MM.1S (cell line): ENCODE measurements at regions not wholly inside any gene's neighbourhood (a gene's known extent, or its start where the extent isn't known, plus 50 kb on each side); places are given as distances from the start of the nearest gene placed in this dataset.

Source experiments
- DNase-seq: peaks from one replicate; pipeline ENCODE4 v3.0.0-alpha.2; 2015
- H2AFZ ChIP-seq: fragments of 300-600 bp; sonication (generic); 2 replicates; pipeline ENCODE4 v1.6.0; 2016; ENCODE audit warnings: antibody characterized with exemption, low read length
- H3F3A ChIP-seq: fragments of 300-600 bp; sonication (generic); 2 replicates; pipeline ENCODE4 v1.6.1; 2016; ENCODE audit warnings: mild to moderate bottlenecking, antibody characterized with exemption, low read length, moderate library complexity, mixed read lengths; ENCODE audit not compliant: insufficient read depth
- H3K27ac ChIP-seq: fragments of 300-600 bp; sonication (generic); 2 replicates; pipeline ENCODE4 v1.5.1; 2016; ENCODE audit warnings: mild to moderate bottlenecking, low read length
- H3K27me3 ChIP-seq: fragments of 300-600 bp; sonication (generic); replicated peaks from 2 replicates; pipeline ENCODE4 v1.6.0; 2016; ENCODE audit warnings: low read length; ENCODE audit not compliant: insufficient read depth
- H3K36me3 ChIP-seq: fragments of 300-600 bp; sonication (generic); replicated peaks from 2 replicates; pipeline ENCODE4 v1.6.1; 2016; ENCODE audit warnings: mild to moderate bottlenecking, low read length, mixed read lengths; ENCODE audit not compliant: insufficient read depth
- H3K4me1 ChIP-seq: fragments of 300-600 bp; sonication (generic); 2 replicates; pipeline ENCODE4 v1.6.1; 2016; ENCODE audit warnings: low read length, mixed read lengths
- H3K4me2 ChIP-seq: fragments of 300-600 bp; sonication (generic); 2 replicates; pipeline ENCODE4 v1.6.0; 2016; ENCODE audit warnings: low read depth, low read length
- H3K4me3 ChIP-seq: fragments of 300-600 bp; sonication (generic); 2 replicates; pipeline ENCODE4 v1.5.1; 2016; ENCODE audit warnings: low read length, mixed read lengths
- H3K79me2 ChIP-seq: fragments of 300-600 bp; sonication (generic); 2 replicates; pipeline ENCODE4 v1.6.1; 2016; ENCODE audit warnings: mixed run types, low read length, mixed read lengths
- H3K9ac ChIP-seq: fragments of 300-600 bp; sonication (generic); 2 replicates; pipeline ENCODE4 v1.6.1; 2016; ENCODE audit warnings: low read length, mixed read lengths
- H3K9me2 ChIP-seq: fragments of 300-600 bp; sonication (generic); replicated peaks from 2 replicates; pipeline ENCODE4 v1.6.1; 2016; ENCODE audit warnings: mild to moderate bottlenecking, low read length, mixed read lengths; ENCODE audit not compliant: insufficient read depth
- H3K9me3 ChIP-seq: fragments of 300-600 bp; sonication (generic); replicated peaks from 2 replicates; pipeline ENCODE4 v1.6.1; 2016; ENCODE audit warnings: mild to moderate bottlenecking, low read length, mixed read lengths; ENCODE audit not compliant: insufficient read depth
- H4K20me1 ChIP-seq: fragments of 300-600 bp; sonication (generic); 2 replicates; pipeline ENCODE4 v1.6.1; 2016; ENCODE audit warnings: mild to moderate bottlenecking, low read length, moderate library complexity, mixed read lengths; ENCODE audit not compliant: insufficient read depth
- CTCF ChIP-seq: fragments of 300-600 bp; sonication (generic); IDR thresholded peaks from 2 replicates; pipeline ENCODE4 v1.5.1; 2016; ENCODE audit warnings: antibody characterized with exemption, low read length, mixed read lengths
- EZH2 ChIP-seq: fragments of 300-600 bp; sonication (generic); optimal IDR thresholded peaks from 2 replicates; pipeline ENCODE3; 2017; ENCODE audit warnings: low read depth, mild to moderate bottlenecking, antibody characterized with exemption, low read length, mixed read lengths
- EZH2phosphoT487 ChIP-seq: fragments of 300-600 bp; sonication (generic); IDR thresholded peaks from 2 replicates; pipeline ENCODE4 v1.6.1; 2018; ENCODE audit warnings: antibody characterized with exemption, low read length

- TF ChIP-seq EZH2: no peak
- no peak for TF ChIP-seq CTCF
- no peak for TF ChIP-seq EZH2phosphoT487
- Histone ChIP-seq H2AFZ (no peak overlapping the region), H3K27me3 (no peaks in the 10 kb centered on the region), H3F3A (no peaks in the 10 kb centered on the region), H3K4me2 (no peak overlapping the region), H3K9me3 (no peaks in the 10 kb centered on the region), H3K4me3 (no peak overlapping the region), H3K79me2 (no peaks in the 10 kb centered on the region), H3K9ac (no peak overlapping the region), H3K36me3 (no peaks in the 10 kb centered on the region), H3K27ac (no peak overlapping the region), H3K9me2 (no peaks in the 10 kb centered on the region), H3K4me1 (no peaks in the 10 kb centered on the region), H4K20me1 (no peaks in the 10 kb centered on the region)
- no peak for DNase-seq
These were observed 290.8 kb downstream of the MSX2 start for GRCh38 chr5:175015028-175015685.

GRCh38 chr5:175013251-175013650 lies 288.9 kb downstream of the MSX2 start:
- no peaks in the 10 kb centered on the region for H3F3A ChIP-seq
- H3K9ac ChIP-seq: no peak overlapping the region
- H3K79me2 ChIP-seq: no peaks in the 10 kb centered on the region
- H3K4me1 ChIP-seq: no peaks in the 10 kb centered on the region
- no peak overlapping the region for H3K4me2 ChIP-seq
- H2AFZ ChIP-seq: no peak overlapping the region
- no peak overlapping the region for H3K27ac ChIP-seq
- no peak for TF ChIP-seq EZH2phosphoT487
- TF ChIP-seq EZH2: no peak
- TF ChIP-seq CTCF: no peak
- H3K9me3 ChIP-seq: no peaks in the 10 kb centered on the region
- no peak for DNase-seq
- H4K20me1 ChIP-seq: no peaks in the 10 kb centered on the region
- H3K27me3 ChIP-seq: no peaks in the 10 kb centered on the region
- no peaks in the 10 kb centered on the region for H3K9me2 ChIP-seq
- H3K4me3 ChIP-seq: no peak overlapping the region
- H3K36me3 ChIP-seq: no peaks in the 10 kb centered on the region

GRCh38 chr5:175012267-175012666 lies 287.9 kb downstream of the MSX2 start:
- Histone ChIP-seq H3K36me3 (no peaks in the 10 kb centered on the region), H3K27me3 (no peaks in the 10 kb centered on the region)
- no peak for TF ChIP-seq EZH2phosphoT487
- no peak for TF ChIP-seq CTCF
- no peak for TF ChIP-seq EZH2

More at GRCh38 chr5:175012267-175012666, 287.9 kb downstream of the MSX2 start:
- Histone ChIP-seq H3K79me2 (no peaks in the 10 kb centered on the region), H3K9me2 (no peaks in the 10 kb centered on the region), H3K4me2 (no peak overlapping the region), H3K4me3 (no peak overlapping the region), H3K27ac (no peak overlapping the region), H3K9ac (no peak overlapping the region), H4K20me1 (no peaks in the 10 kb centered on the region), H3K9me3 (no peaks in the 10 kb centered on the region), H2AFZ (no peak overlapping the region), H3K4me1 (no peaks in the 10 kb centered on the region), H3F3A (no peaks in the 10 kb centered on the region)
- no peak for DNase-seq
